RPMI7951 (cell line): ENCODE measurements at regions not wholly inside any gene's neighbourhood (a gene's known extent, or its start where the extent isn't known, plus 50 kb on each side); places are given as distances from the start of the nearest gene placed in this dataset.
A peak's percentile ranks its signal among the peaks of the same experiment; 100 is the strongest.

Experiments
- DNase-seq: peaks from one replicate; pipeline ENCODE4 v3.0.0-alpha.2; 2012; ENCODE audit warnings: low read depth

DNA sequence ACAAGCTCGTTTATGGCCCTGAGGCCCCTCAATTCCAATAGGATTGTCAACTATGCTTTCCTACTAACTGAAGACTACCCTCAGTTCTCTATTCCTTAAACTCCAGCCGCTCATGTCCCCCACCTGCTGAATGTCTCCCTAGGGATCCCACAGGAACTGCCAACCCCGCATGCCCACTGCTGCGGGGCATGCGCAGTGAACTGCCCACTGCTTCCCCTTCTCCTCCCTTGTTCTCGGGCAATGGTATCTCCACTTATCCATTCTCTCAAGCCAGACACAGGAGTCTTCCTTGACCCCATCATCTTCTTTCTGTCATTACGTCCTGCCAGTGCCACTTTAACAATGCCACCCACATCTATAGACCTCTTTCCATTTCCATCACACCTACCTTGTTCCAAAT, 90.0 kb downstream of the FGF18 start:
- DNase-seq, result no peak

DNA sequence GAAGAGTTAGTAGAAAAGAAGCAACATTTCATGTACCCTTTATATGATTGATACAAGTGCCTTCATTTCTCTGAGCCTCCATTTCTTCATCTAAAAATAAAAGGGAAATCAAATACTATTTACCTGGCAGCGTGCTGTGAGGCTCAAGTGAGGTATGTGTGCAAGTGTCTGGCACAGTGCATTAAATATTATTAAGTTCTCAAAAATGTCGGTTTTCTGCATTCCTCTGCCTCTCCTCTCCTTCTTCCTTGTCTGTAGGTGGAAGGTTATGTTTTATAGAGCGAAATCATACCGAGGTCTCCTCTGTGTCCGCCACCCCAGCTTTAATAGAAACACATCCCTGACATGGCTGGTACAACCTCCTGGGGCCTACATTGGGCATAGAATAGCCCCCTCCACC, 93.0 kb downstream of the FGF18 start:
- no peak for DNase-seq

GRCh38 chr5:171513591-171513990, 94.1 kb downstream of the FGF18 start:
- DNase-seq, result no peak

DNA sequence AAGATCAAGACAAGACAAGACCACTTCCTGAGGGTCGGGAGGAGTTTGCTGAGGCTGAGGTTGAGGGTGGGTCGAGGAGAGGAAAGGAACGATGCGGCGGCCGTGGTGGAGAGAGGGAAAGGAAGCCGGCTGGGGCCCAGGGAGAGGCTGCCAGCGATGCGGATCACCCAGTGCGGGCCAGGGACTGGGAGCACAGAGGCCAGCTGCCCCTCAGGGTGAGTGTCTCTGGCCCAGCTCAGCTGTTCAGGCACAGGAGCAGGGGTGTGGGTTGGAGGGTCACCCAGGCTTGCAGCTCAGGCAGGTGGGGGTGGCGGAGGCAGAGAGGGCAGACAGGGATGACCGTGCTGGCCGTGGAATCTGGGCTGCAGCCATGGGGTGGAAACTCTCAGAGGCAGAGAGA, 99.5 kb downstream of the FGF18 start:
- DNase-seq, result no peak

GRCh38 chr5:171520300-171521174, 101.1 kb downstream of the FGF18 start:
- peak; percentile 52 for DNase-seq

DNA sequence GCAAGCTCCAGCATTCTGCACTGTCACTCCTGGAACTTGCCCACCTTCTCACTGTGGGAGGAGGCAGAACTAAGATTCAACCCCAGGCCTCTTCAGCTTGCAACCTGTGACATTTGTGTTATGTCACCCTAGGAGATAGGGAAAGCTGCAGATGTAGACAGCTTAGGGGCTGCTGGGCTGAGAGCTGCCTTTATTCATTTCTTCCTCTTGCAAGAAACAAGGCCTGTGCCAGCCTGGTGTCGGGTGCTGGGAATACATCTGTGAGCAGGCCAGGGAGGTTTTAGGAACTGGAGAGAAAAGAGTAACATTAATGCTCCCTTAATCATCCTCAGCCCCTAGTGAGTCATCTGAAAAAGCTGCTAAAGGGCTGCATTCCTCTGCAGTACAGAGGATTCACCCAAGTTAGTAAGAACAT, 101.8 kb downstream of the FGF18 start:
- peak; percentile 88 for DNase-seq

GRCh38 chr5:171521679-171522078, 102.2 kb downstream of the FGF18 start:
- no peak for DNase-seq

DNA sequence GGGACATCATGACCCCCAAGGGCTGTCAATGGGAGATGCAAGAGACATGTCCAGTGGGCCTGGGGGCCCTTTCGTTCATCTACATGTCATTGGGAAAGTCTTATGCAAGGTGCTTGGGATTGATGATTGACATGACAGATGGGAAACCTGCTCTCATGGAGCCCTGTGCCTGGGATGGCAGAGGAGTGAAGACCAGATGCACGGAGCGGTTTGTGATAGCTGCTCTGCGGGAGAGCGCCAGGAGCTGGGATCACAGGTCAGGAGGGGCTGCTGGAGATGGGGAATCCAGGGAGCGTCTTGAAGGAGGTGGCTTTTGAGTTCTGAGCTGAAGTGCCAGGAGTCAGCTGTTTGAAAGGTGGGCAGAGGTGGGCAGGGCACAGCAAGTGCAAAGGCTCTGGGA, 104.3 kb downstream of the FGF18 start:
- no peak for DNase-seq

GRCh38 chr5:171524466-171524865, 105.0 kb downstream of the FGF18 start:
- DNase-seq, result no peak

GRCh38 chr5:171525085-171525484, 105.6 kb downstream of the FGF18 start:
- no peak for DNase-seq

DNA sequence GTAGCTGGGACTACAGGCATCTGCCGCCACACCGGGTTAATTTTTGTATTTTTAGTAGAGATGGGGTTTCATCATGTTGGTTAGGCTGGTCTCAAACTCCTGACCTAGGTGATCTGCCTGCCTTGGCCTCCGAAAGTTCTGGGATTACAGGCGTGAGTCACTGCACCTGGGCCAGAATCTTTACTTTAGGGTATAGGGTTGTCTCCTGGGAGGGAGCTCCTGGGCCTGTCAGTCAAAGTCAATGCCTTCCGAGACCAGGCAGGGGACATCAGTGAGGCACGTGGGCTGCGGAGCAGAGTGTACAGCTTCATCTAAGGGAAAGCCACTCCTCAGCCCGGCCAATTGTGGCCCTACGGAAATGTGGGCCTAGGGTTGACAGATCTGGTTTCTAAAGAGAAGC, 108.6 kb downstream of the FGF18 start:
- no peak for DNase-seq

GRCh38 chr5:171528865-171529614, 109.6 kb downstream of the FGF18 start:
- DNase-seq, result no peak

DNA sequence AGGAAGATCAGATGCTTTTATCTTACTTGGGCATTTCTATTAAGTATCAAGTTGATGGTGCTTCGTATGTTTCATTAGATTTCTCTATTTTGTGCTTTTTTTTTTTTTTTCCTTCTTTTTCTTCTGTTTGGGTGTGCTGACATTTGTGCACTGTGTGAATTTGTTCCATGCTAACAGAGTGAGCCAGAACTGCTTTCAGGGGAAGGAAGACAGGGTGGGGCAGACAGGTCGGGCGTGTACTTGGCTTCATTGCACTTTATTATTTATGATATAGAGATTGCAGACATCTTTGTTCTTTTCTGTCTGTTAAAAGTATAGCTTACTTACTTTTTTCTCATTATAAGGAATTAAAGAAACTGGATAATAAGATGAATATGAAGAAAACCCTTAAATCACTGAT, 112.2 kb downstream of the FGF18 start:
- no peak for DNase-seq

DNA sequence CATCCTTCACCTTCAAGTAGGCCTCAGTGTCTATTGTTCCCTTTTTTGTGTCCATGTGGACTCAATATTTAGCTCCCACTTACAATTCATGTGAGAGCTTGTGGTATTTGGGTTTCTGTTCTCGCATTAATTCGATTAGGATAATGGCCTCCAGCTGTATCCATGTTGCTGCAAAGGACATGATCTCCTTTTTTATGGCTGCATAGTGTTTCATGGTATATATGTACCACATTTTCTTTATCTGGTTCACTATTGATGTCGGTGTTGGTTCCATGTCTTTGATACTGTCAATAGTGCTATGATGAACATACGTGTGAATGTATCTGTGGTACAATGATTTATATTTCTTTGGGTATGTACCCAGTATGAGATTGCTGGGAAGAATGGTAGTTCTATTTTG, 113.7 kb downstream of the FGF18 start:
- DNase-seq, result no peak

DNA sequence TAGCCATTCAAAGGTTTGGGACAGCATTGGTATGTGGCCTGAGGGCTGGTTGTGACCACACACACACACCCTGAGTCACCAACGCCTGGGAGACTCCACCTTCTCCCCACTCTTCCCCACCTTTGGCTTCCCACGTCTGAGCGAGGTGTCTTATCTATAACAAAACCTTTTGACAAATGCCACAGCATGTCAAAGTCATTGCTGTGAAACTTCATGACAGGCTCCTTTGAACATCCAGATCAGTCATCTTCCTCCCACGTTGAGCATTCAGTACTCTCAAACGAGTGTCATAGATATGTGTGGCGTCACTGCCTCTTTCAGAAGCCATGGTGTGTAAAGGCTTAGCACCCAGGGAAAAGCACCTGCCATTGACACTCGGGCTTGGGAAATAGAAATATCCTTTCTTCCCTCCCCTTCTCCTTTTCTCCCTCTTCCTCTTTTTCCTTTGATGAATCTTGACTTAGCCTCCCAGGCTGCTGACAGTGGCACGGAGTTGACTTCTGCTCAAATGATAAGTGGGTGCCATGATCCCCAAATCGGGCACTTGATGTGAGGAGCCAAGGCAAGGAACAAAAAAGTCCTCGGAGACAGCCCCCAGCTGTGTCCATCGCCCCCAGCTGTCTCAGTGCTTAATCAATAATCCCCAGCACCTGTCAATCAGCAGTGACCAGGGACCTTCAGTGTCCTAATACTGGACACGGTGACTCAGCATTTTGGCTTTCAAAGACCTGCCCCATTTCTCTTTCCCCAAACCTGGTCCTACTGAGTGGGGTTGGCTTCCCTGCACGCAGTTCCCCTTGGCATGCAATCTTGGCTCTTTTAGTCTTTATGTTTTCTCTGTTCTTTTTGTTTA, 114.8 kb downstream of the FGF18 start:
- DNase-seq, result peak; percentile 57

DNA sequence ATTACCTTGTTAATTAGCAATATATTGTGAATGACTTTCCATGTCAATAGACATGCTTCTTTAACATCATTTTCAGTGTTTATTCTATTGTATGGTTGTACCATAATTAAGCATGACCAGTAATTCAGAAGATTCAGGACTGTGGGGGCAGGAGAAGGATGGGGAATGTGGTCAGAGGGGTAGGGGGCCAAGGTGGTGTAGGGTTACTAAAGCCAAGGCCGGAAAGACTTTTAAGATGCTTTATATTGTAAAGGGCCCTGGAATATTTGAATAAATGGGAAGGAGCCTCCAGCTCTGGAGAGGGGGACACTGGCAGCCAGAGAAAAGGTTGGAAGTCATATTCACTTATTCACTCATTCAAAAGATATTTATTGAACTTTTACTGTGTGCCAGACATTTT, 115.7 kb downstream of the FGF18 start:
- DNase-seq, result no peak

GRCh38 chr5:171537070-171537849, 117.8 kb downstream of the FGF18 start:
- peak; percentile 50 for DNase-seq

DNA sequence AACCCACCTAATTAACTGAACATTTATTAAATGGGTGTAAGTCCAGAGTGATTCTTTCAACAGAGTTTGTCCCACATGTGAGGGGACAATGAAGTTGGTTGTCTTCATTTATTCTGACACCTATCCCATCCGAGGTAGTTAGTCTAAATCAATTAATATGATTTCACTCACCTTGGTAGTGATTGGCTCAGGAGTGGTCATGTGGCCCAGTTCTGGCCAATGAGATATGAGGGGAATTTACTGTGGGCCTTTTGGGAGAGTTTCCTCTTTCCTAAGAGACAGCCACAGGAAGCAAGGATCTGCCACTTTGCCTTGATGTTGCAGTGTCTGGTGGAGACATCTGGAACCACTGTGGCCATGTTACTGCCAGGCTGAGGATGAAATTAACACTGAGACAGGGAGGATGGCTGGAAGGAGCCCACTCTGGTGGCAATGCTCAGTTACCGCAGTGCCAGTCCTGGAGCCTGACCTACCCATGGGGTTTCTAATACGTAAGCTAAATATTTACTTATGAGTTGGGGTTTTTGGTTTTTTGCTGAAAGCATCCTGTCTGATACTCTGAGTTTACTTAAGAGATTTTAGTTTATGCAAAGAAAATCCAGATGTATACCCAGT, 118.6 kb downstream of the FGF18 start:
- no peak for DNase-seq

- DNase-seq, result no peak
These were observed 119.2 kb downstream of the FGF18 start for GRCh38 chr5:171538681-171539080.

GRCh38 chr5:171540865-171541264, 121.4 kb downstream of the FGF18 start:
- DNase-seq, result no peak

DNA sequence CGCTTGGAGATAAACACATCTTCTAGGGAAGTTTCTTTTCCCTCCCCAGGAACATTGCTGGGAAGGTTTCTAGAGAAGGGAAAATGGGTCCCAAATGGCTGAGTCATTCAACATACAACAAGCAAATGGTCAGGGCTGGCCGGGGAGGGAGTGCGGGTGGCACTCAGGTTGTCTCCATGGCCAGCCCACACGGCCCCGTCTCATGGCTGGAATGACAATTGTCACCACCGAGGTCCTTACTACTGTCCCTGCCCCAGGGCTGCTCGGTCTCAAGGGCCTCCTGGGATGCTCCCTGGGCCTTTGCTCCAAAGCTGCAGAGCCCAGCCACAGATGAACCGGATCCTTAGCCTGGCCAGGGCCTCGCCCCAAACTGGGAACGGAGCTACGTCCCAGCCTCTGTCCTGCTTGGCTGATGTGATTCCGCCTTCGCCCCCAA, 121.9 kb downstream of the FGF18 start:
- DNase-seq, result no peak
